K562 (cell line): ENCODE measurements at regions not wholly inside any gene's neighbourhood (a gene's known extent, or its start where the extent isn't known, plus 50 kb on each side); places are given as distances from the start of the nearest gene placed in this dataset.

Source experiments
- ATAC-seq: fragments of 200-7000 bp; cut with Tn5 transposase; 3 replicates; pipeline ENCODE4 v1.9.1; 2020; ENCODE audit warnings: moderate library complexity
- BruUV-seq: library from RNA; stranded (reverse); fragments of 400-500 nt; replicated peaks from 2 replicates; lab custom pipeline; 2021; lab: Mats Ljungman, UMichigan
- CTCF ChIA-PET: fragments of 300-600 bp; formaldehyde crosslinking; extraction: SDS; loops from one replicate; lab custom pipeline; 2021; ENCODE audit warnings: low intra/inter-chr PET ratio; lab: Yijun Ruan, JAX
- POLR2A ChIA-PET: fragments of 300-600, 350-650 bp; sonication (Branson Sonifier 250); formaldehyde crosslinking; extraction: SDS; loops from one replicate; lab custom pipeline; 2021; ENCODE audit warnings: antibody characterized with exemption, inconsistent platforms; lab: Yijun Ruan, JAX
- DNase-seq, 4 experiments: peaks; one replicate each; pipeline versions ENCODE4 v3.0.0 to v3.0.0-alpha.2; 2011 to 2018; ENCODE audit warnings: low spot score in 3 of 4, mixed read lengths in 3 of 4; ENCODE audit errors: extremely low read depth in 1 of 4
- FAIRE-seq: peaks from 2 replicates; lab custom pipeline; 2011; peaks lifted over from hg19 to GRCh38; lab: Jason Lieb, UNC
- H2AFZ ChIP-seq: 2 replicates; pipeline ENCODE4 v1.6.0; 2011; ENCODE audit warnings: low read depth, low read length, control low read depth, inconsistent platforms
- H3K27ac ChIP-seq: fragments of 200-600 bp; 3 replicates; pipeline ENCODE4 v1.8.0; 2011; ENCODE audit warnings: low read depth, mild to moderate bottlenecking, control low read depth, inconsistent platforms, low read length, moderate library complexity, mixed read lengths; ENCODE audit errors: extremely low read depth
- H3K27me3 ChIP-seq, 2 experiments: fragments of 300-600 bp in 1 of 2; 2 replicates in 1 of 2; 3 replicates in 1 of 2; pipeline versions ENCODE4 v1.6.0 to v1.8.0; 2011; ENCODE audit warnings: inconsistent platforms in 2 of 2, low read length in 2 of 2, mild to moderate bottlenecking in 1 of 2, mixed read lengths in 1 of 2, moderate library complexity in 1 of 2; ENCODE audit not compliant: control insufficient read depth in 2 of 2, insufficient read depth in 2 of 2
- H3K36me3 ChIP-seq: fragments of 300-600 bp; 3 replicates; pipeline ENCODE4 v1.8.0; 2011; ENCODE audit warnings: mild to moderate bottlenecking, low read length, inconsistent platforms; ENCODE audit not compliant: control insufficient read depth, insufficient read depth
- H3K4me1 ChIP-seq, 2 experiments: fragments of 200-600 bp in 1 of 2; replicated peaks in 1 of 2; 2 replicates in 1 of 2; 3 replicates in 1 of 2; pipeline versions ENCODE4 v1.5.1 to v1.8.0; 2011; ENCODE audit warnings: inconsistent platforms in 2 of 2, low read length in 2 of 2, mild to moderate bottlenecking in 1 of 2, mixed read lengths in 1 of 2, moderate library complexity in 1 of 2; ENCODE audit not compliant: control insufficient read depth in 2 of 2, insufficient read depth in 2 of 2
- H3K4me2 ChIP-seq: 2 replicates; pipeline ENCODE4 v1.6.1; 2011; ENCODE audit warnings: low read length, control low read depth, inconsistent platforms, mixed read lengths; ENCODE audit not compliant: insufficient read depth
- H3K4me3 ChIP-seq: fragments of 200-600 bp; sonication (generic), shearing (Covaris generic); 2 replicates; pipeline ENCODE4 v1.5.1; 2016; ENCODE audit warnings: control low read depth, inconsistent platforms
- H3K79me2 ChIP-seq: fragments of 200-600 bp; 3 replicates; pipeline ENCODE4 v1.8.0; 2011; ENCODE audit warnings: low read length, inconsistent platforms; ENCODE audit not compliant: control insufficient read depth, insufficient read depth
- H3K9ac ChIP-seq, 2 experiments: 2 replicates each; pipeline versions ENCODE4 v1.6.0 to v1.6.1; 2011; ENCODE audit warnings: low read depth in 2 of 2, low read length in 2 of 2, control low read depth in 1 of 2, inconsistent platforms in 1 of 2, mild to moderate bottlenecking in 1 of 2, mixed read lengths in 1 of 2; ENCODE audit not compliant: insufficient read depth in 1 of 2
- H3K9me1 ChIP-seq: one replicate; pipeline ENCODE4 v1.6.0; 2011; ENCODE audit warnings: inconsistent platforms, mild to moderate bottlenecking, low read length, moderate library complexity; ENCODE audit not compliant: control insufficient read depth, insufficient read depth
- H3K9me3 ChIP-seq: replicated peaks from 2 replicates; pipeline ENCODE4 v1.5.1; 2011; ENCODE audit warnings: low read depth, low read length, inconsistent platforms; ENCODE audit not compliant: control insufficient read depth, insufficient read depth
- H4K20me1 ChIP-seq: replicated peaks from 2 replicates; pipeline ENCODE4 v1.6.1; 2011; ENCODE audit warnings: low read length, inconsistent platforms, mixed read lengths; ENCODE audit not compliant: control insufficient read depth, insufficient read depth
- CBX8 ChIP-seq: fragments of 200-600 bp; sonication (generic); IDR thresholded peaks from 2 replicates; pipeline ENCODE4 v1.6.1; 2012; ENCODE audit warnings: borderline replicate concordance, mixed run types, low read depth, mild to moderate bottlenecking, moderate library complexity, mixed read lengths, low read length, control low read depth, inconsistent platforms; ENCODE audit not compliant: poor library complexity, severe bottlenecking; ENCODE audit errors: extremely low read depth
- CEBPZ ChIP-seq: fragments of 150-350 bp; IDR thresholded peaks from 2 replicates; pipeline ENCODE4 v1.6.1; 2014; ENCODE audit warnings: low read depth, mild to moderate bottlenecking, low read length, borderline replicate concordance
- CHCHD3 ChIP-seq: fragments of 250-450 bp; sonication (Bioruptor Pico); IDR thresholded peaks from 2 replicates; pipeline ENCODE4 v2.1.2; 2022; ENCODE audit warnings: mild to moderate bottlenecking
- IFI16 ChIP-seq: fragments of 250-450 bp; sonication (Bioruptor Pico); IDR thresholded peaks from 2 replicates; pipeline ENCODE4 v2.1.2; 2022; ENCODE audit warnings: mild to moderate bottlenecking, inconsistent platforms
- PRPF4 ChIP-seq: fragments of 200-400 bp; formaldehyde crosslinking; IDR thresholded peaks from one replicate; pipeline ENCODE4 v1.6.1; 2017; ENCODE audit warnings: low read length, low read depth, mild to moderate bottlenecking; ENCODE audit not compliant: insufficient read depth, poor library complexity, severe bottlenecking
- ZKSCAN8 ChIP-seq: fragments of 200-800 bp; sonication (Bioruptor generic); IDR thresholded peaks from 2 replicates; pipeline ENCODE4 v1.6.1; 2016; ENCODE audit warnings: missing genetic modification characterization, missing compliant biosample characterization
- ZNF224 ChIP-seq: sonication (generic); formaldehyde crosslinking; IDR thresholded peaks from 2 replicates; pipeline ENCODE4 v1.8.0; 2022; ENCODE audit warnings: mild to moderate bottlenecking, missing genetic modification reagents
- WGBS: fragments of 100-300 bp; shearing (Covaris generic); methylation state at CpG from one replicate; pipeline ENCODE4 v1.1.6; 2016; ENCODE audit warnings: low coverage, mixed read lengths; ENCODE audit not compliant: insufficient coverage; ENCODE audit errors: missing lambda C conversion rate; 5-methylcytosine and 5-hydroxymethylcytosine counted together
- in situ Hi-C: fragments of 300-500 bp; cut with MboI; formaldehyde crosslinking; loops from 4 replicates; pipeline ENCODE4 v1.15.0; 2018; ENCODE audit warnings: inconsistent platforms, mixed read lengths
- intact Hi-C: fragments of 100-400 bp; cut with micrococcal nuclease; formaldehyde crosslinking; loops from 2 replicates; pipeline ENCODE4 v1.14.2; 2022

GRCh38 chr4:53734584-53735353 is 143.5 kb upstream of the LNX1 start:
- FAIRE-seq (peak; percentile 35), DNase-seq (no peak), ATAC-seq (no peak)
- in situ Hi-C loops = no loop called here
- no peak overlapping the region for H3K4me2 ChIP-seq
- no peaks in the 10 kb centered on the region for H3K9me1 ChIP-seq
- BruUV-seq = no TSS peak
- H3K27me3 ChIP-seq = peaks cover 0 to 3% of the 10 kb centered on the region in 2 experiments; a peak in 2 of 5 replicates
- H4K20me1 ChIP-seq = no peaks in the 10 kb centered on the region
- no peaks in the 10 kb centered on the region for H3K9me3 ChIP-seq
- no peaks in the 10 kb centered on the region for H3K79me2 ChIP-seq
- no peaks in the 10 kb centered on the region for H3K4me1 ChIP-seq
- no peak for TF ChIP-seq CHCHD3 (CRISPR knock-in tag)
- TF ChIP-seq ZKSCAN8 (CRISPR knock-in tag) = no peak
- no peak for TF ChIP-seq CBX8
- TF ChIP-seq CEBPZ = no peak
- no peak for TF ChIP-seq IFI16 (CRISPR knock-in tag)
- TF ChIP-seq PRPF4 = no peak
- no peak for TF ChIP-seq ZNF224 (CRISPR knock-in tag)
- H2AFZ ChIP-seq = no peak overlapping the region
- no peaks in the 10 kb centered on the region for H3K36me3 ChIP-seq
- 0% methylated on average over 3 of the region's 3 CpGs for WGBS
- no peak overlapping the region for H3K4me3 ChIP-seq
- H3K9ac ChIP-seq = no peak overlapping the region
- ChIA-PET POLR2A (no interaction called here), CTCF (no interaction called here)
- H3K27ac ChIP-seq = no peak overlapping the region
- intact Hi-C loops = no loop called here
